Neural progenitor cell (in vitro differentiated cells): ENCODE measurements at regions not wholly inside any gene's neighbourhood (a gene's known extent, or its start where the extent isn't known, plus 50 kb on each side); places are given as distances from the start of the nearest gene placed in this dataset.

ENCODE experiments used
- EZH2 ChIP-seq: fragments of 200-600 bp; sonication (generic); IDR thresholded peaks from 2 replicates; pipeline ENCODE4 v1.6.1; 2017; ENCODE audit warnings: antibody characterized with exemption, mild to moderate bottlenecking, moderate library complexity
- EZH2phosphoT487 ChIP-seq: fragments of 200-600 bp; sonication (generic); IDR thresholded peaks from 2 replicates; pipeline ENCODE4 v1.6.1; 2017; ENCODE audit warnings: antibody characterized with exemption
- TF ChIP-seq, protein P1 (sequence below): fragments of 200-600 bp; sonication (generic); IDR thresholded peaks from 2 replicates; pipeline ENCODE4 v1.5.1; 2017; ENCODE audit warnings: antibody characterized with exemption, mild to moderate bottlenecking

DNA sequence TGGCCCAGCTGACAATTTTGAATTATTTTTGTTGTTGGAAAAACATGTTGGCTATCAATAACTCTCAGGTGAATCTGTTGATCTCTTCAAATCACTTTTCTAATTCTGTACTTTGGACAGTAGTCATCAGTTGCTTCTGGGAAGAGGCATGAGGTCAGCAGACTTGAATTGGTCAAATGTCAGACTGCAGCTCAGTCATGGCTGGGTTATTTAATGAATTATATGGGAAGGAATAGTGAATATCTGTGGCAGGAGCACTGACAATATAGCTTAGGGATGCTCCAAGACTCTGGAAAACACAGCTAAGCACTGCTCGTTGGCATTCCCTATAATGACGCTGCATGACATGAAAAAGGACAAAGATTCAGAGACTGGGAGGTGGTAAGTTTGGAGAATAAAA is 98.8 kb upstream of the GAP43 start:
- TF ChIP-seq, protein P1, sequence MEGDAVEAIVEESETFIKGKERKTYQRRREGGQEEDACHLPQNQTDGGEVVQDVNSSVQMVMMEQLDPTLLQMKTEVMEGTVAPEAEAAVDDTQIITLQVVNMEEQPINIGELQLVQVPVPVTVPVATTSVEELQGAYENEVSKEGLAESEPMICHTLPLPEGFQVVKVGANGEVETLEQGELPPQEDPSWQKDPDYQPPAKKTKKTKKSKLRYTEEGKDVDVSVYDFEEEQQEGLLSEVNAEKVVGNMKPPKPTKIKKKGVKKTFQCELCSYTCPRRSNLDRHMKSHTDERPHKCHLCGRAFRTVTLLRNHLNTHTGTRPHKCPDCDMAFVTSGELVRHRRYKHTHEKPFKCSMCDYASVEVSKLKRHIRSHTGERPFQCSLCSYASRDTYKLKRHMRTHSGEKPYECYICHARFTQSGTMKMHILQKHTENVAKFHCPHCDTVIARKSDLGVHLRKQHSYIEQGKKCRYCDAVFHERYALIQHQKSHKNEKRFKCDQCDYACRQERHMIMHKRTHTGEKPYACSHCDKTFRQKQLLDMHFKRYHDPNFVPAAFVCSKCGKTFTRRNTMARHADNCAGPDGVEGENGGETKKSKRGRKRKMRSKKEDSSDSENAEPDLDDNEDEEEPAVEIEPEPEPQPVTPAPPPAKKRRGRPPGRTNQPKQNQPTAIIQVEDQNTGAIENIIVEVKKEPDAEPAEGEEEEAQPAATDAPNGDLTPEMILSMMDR, result no peak
- no peak for TF ChIP-seq EZH2
- no peak for TF ChIP-seq EZH2phosphoT487
